BE2C (cell line): ENCODE measurements at regions not wholly inside any gene's neighbourhood (a gene's known extent, or its start where the extent isn't known, plus 50 kb on each side); places are given as distances from the start of the nearest gene placed in this dataset.

Source experiments
- DNase-seq: peaks from one replicate; pipeline ENCODE4 v3.0.0-alpha.2; 2020
- H3K27me3 ChIP-seq: fragments of 250-450 bp; sonication (Bioruptor Pico); 2 replicates; pipeline ENCODE4 v1.5.1; 2020; ENCODE audit warnings: mild to moderate bottlenecking
- H3K36me3 ChIP-seq: fragments of 250-450 bp; sonication (Bioruptor Pico); 2 replicates; pipeline ENCODE4 v1.5.1; 2020; ENCODE audit warnings: mild to moderate bottlenecking
- H3K4me1 ChIP-seq: fragments of 250-450 bp; sonication (Bioruptor Pico); 2 replicates; pipeline ENCODE4 v1.5.1; 2020
- H3K4me3 ChIP-seq: 2 replicates; pipeline ENCODE4 v1.5.1; 2011; ENCODE audit warnings: low read depth, low read length
- H3K9me3 ChIP-seq: fragments of 250-450 bp; sonication (Bioruptor Pico); 2 replicates; pipeline ENCODE4 v1.5.1; 2020
- TF ChIP-seq, protein P1 (sequence below): IDR thresholded peaks from 2 replicates; pipeline ENCODE4 v1.5.1; 2012; ENCODE audit warnings: mild to moderate bottlenecking, low read depth, low read length

- Histone ChIP-seq H3K27me3 (no peaks in the 10 kb centered on the region), H3K9me3 (no peaks in the 10 kb centered on the region), H3K4me3 (no peak overlapping the region), H3K36me3 (no peaks in the 10 kb centered on the region), H3K4me1 (no peaks in the 10 kb centered on the region)
- no peak for DNase-seq
- TF ChIP-seq, protein P1, sequence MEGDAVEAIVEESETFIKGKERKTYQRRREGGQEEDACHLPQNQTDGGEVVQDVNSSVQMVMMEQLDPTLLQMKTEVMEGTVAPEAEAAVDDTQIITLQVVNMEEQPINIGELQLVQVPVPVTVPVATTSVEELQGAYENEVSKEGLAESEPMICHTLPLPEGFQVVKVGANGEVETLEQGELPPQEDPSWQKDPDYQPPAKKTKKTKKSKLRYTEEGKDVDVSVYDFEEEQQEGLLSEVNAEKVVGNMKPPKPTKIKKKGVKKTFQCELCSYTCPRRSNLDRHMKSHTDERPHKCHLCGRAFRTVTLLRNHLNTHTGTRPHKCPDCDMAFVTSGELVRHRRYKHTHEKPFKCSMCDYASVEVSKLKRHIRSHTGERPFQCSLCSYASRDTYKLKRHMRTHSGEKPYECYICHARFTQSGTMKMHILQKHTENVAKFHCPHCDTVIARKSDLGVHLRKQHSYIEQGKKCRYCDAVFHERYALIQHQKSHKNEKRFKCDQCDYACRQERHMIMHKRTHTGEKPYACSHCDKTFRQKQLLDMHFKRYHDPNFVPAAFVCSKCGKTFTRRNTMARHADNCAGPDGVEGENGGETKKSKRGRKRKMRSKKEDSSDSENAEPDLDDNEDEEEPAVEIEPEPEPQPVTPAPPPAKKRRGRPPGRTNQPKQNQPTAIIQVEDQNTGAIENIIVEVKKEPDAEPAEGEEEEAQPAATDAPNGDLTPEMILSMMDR = no peak
Observed at GRCh38 chr11:25844811-25845210, 487.1 kb upstream of the ANO3 start.

DNA sequence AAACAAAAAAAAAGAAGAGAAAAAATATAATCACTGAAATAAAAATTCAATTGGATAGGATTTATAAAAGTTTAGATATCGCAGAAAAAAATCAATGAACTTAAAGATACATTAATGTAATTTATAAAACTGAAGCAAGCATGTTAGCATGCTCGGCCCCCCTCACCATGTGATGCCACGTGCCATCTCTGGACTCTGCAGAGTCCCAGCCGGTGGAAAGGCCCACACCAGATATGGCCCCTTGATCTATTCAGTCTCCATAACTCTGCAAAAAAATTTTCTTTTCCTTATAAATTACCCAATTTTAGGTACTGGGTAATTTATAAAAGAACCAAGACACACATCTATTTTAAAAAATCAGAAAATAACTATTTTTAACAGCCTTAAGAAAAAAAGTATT, 476.0 kb upstream of the ANO3 start:
- TF ChIP-seq, protein P1 = no peak
- no peaks in the 10 kb centered on the region for H3K9me3 ChIP-seq
- DNase-seq = no peak
- H3K4me1 ChIP-seq = no peaks in the 10 kb centered on the region
- H3K4me3 ChIP-seq = no peak overlapping the region
- H3K27me3 ChIP-seq = no peaks in the 10 kb centered on the region
- H3K36me3 ChIP-seq = no peaks in the 10 kb centered on the region

GRCh38 chr11:25859776-25860175, 472.2 kb upstream of the ANO3 start:
- Histone ChIP-seq H3K9me3 (no peaks in the 10 kb centered on the region), H3K36me3 (no peaks in the 10 kb centered on the region), H3K27me3 (no peaks in the 10 kb centered on the region), H3K4me1 (no peaks in the 10 kb centered on the region), H3K4me3 (no peak overlapping the region)
- TF ChIP-seq, protein P1 = no peak
- DNase-seq = no peak

- TF ChIP-seq, protein P1 = no peak
- Histone ChIP-seq H3K36me3 (no peaks in the 10 kb centered on the region), H3K4me1 (no peaks in the 10 kb centered on the region), H3K9me3 (no peaks in the 10 kb centered on the region), H3K27me3 (no peaks in the 10 kb centered on the region), H3K4me3 (no peak overlapping the region)
- no peak for DNase-seq
Observed at GRCh38 chr11:25860677-25861450, 471.1 kb upstream of the ANO3 start.

DNA sequence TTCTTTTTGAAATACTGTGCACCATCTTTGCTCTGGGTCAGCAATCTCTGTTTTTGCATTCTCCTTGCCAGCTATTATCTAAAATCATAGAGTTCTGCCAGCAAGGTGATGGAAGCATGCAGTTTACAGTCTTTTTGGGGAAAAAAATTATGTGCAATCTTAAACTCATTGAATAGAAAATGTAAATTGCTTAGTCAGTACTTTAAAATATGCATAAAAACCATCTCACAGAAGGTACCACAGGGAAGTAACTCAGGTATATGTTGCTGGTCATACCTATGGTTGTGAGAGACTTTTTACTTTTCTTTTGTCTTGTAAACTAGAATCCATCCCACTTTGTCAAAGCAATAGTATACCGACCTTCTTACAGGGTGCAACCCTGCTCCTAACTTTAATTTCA, 469.8 kb upstream of the ANO3 start:
- H3K36me3 ChIP-seq = no peaks in the 10 kb centered on the region
- H3K4me3 ChIP-seq = no peak overlapping the region
- H3K4me1 ChIP-seq = no peaks in the 10 kb centered on the region
- no peak for DNase-seq
- TF ChIP-seq, protein P1 = no peak
- H3K9me3 ChIP-seq = no peaks in the 10 kb centered on the region
- H3K27me3 ChIP-seq = no peaks in the 10 kb centered on the region

GRCh38 chr11:25863986-25864385, 467.9 kb upstream of the ANO3 start:
- TF ChIP-seq, protein P1 = no peak
- Histone ChIP-seq H3K36me3 (no peaks in the 10 kb centered on the region), H3K27me3 (no peaks in the 10 kb centered on the region), H3K9me3 (no peaks in the 10 kb centered on the region), H3K4me1 (no peaks in the 10 kb centered on the region), H3K4me3 (no peak overlapping the region)
- no peak for DNase-seq
